T47D (cell line): ENCODE measurements at regions not wholly inside any gene's neighbourhood (a gene's known extent, or its start where the extent isn't known, plus 50 kb on each side); places are given as distances from the start of the nearest gene placed in this dataset.

Experiments
- DNase-seq, 2 experiments: peaks; one replicate each; pipeline versions ENCODE4 v3.0.0 to v3.0.0-alpha.2; 2011 to 2012; ENCODE audit warnings: low read depth in 1 of 2, low spot score in 1 of 2
- JUND ChIP-seq: IDR thresholded peaks from 2 replicates; pipeline ENCODE4 v1.6.1; 2012; ENCODE audit warnings: low read depth
- in situ Hi-C: cut with HindIII; loops from 2 replicates; pipeline ENCODE4 v1.10.0; 2016; ENCODE audit warnings: low sequenced_read_pairs, low pct_unique_long_range_greater_than_20kb

- no peak for DNase-seq
- TF ChIP-seq JUND = no peak
- in situ Hi-C loops = loop anchor here (25.0 kb wide), 1 partner anchor 298 kb away; the partner anchor contains the start of gene BCL6
Measured at GRCh38 chr3:188034989-188035388, 119.0 kb upstream of the LPP start.

DNA sequence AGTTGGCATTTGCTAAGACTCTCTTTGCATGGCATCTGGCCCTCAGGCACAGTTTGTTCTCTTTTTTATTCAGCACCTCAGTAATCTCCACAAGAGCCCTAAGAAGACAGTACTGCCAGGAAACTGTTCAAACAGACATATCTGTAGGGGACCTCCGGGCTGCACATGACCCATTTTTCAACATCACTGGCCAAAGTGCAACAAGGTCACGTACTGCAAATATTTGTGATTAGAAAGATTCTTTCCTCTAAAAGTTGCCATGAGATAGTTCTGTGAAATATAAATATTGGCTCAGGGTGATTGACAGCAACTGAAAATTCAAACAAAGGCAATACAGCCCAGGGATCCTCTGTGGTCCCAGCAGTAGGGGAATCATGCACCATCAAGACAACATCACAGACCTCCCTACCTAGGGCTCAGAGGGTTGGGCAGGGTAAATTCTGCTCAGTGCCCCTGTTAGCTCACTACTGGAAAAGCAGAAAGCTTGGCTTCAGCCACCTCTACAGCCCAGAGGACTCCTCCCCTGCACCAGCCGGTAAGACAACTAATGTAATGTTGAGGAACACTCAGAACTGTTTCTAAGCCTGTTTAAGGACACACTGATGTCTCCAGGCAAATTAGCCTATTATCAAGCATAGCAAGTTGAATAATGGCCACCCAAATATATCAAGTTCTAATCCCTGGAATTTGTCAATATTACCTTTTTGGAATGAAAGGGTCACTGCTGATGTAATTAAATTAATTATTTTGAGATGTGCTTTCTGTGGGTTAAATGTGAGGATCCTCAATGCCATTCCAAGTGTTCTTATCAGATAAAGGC is 117.4 kb upstream of the LPP start:
- peak; percentile 93 for TF ChIP-seq JUND
- in situ Hi-C loops = loop anchor here (25.0 kb wide), 1 partner anchor 299 kb away; the partner anchor contains the start of gene BCL6
- peak in 1 of 2 experiments; percentile 96 for DNase-seq

- DNase-seq = peak in 1 of 2 experiments; percentile 95
- in situ Hi-C loops = loop anchor here (25.0 kb wide), 1 partner anchor 300 kb away; the partner anchor contains the start of gene BCL6
- no peak for TF ChIP-seq JUND
Measured at GRCh38 chr3:188037195-188037718, 116.7 kb upstream of the LPP start.

- no peak for TF ChIP-seq JUND
- in situ Hi-C loops = loop anchor here (25.0 kb wide), 1 partner anchor 301 kb away; the partner anchor contains the start of gene BCL6
- no peak for DNase-seq
Measured at GRCh38 chr3:188037965-188038581, 115.9 kb upstream of the LPP start.

DNA sequence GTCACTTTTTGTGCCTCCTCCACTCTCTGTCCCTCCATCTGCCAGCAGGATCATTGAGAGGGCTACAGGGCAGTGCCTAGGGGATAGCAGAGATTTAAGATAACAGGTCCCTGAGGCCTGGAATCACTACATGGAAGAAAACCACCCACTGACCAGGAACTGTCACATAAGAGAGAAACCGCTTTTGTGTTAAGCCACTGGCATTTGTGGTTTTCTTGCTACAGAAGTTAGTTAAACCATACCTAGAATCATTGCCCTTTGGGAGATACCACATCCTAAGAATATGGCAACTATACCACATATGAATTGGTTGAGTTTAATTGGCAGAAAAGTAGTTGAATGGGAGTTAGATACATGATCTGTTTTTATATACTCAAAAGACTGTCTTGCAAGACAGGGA is 112.8 kb upstream of the LPP start:
- no peak for DNase-seq
- in situ Hi-C loops = loop anchor here (25.0 kb wide), 1 partner anchor 304 kb away; the partner anchor contains the start of gene BCL6
- TF ChIP-seq JUND = no peak

GRCh38 chr3:188041895-188042294 is 112.1 kb upstream of the LPP start:
- no peak for TF ChIP-seq JUND
- no peak for DNase-seq
- in situ Hi-C loops = loop anchor here (25.0 kb wide), 1 partner anchor 305 kb away; the partner anchor contains the start of gene BCL6

DNA sequence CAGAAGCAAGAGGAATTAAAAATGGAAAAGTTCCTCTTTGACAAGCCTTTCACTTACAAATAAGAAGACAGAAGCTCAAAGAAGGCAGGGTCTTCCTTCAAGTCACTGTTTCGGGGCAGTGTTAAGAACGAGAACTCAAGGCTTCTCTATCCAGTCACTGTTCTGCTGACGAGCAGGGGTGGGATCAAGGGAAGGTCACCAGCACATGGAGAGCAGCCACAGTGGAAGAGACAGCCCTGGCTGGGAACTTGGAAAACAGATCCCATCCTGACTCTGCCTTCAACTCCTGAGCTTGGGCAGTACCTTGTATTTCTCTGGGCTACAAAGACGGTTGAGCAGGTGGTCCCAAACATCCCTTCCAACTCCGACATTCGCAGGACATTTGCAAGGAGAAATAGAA is 111.5 kb upstream of the LPP start:
- no peak for DNase-seq
- in situ Hi-C loops = loop anchor here (25.0 kb wide), 1 partner anchor 305 kb away; the partner anchor contains the start of gene BCL6
- no peak for TF ChIP-seq JUND

GRCh38 chr3:188043891-188044290 is 110.1 kb upstream of the LPP start:
- in situ Hi-C loops = loop anchor here (25.0 kb wide), 1 partner anchor 307 kb away; the partner anchor contains the start of gene BCL6
- DNase-seq = no peak
- no peak for TF ChIP-seq JUND

DNA sequence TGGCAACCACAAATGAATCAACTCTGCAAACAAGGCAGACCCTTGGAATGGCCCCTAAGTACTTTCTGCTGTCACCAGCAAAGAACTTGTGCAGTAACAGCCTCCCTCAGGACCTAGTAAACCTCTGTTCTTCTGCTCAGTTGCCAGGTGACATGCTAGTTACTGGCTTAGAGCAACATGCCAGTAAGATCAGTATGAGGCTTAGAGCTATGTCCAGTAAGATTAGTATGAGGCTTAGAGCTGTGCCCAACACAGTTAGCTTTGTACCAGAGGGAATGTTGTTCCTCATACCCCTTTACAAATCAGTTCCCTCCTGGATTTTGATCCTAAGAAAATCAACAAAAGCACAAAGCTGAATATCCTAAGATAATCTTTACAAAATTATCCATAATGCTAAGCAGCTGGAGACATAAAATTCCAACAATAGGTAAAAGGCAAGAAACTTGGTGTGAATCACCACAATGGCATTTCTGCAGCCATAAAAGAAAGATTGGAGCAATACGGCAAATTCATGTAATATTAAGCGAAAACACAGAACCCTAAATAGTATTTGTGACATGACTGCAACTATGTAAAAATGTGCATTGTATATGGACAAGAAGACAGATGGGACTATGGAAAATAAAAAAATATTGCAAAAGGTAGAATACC is 107.3 kb upstream of the LPP start:
- TF ChIP-seq JUND = no peak
- in situ Hi-C loops = loop anchor here (25.0 kb wide), 1 partner anchor 309 kb away; the partner anchor contains the start of gene BCL6
- DNase-seq = no peak

- TF ChIP-seq JUND = no peak
- in situ Hi-C loops = loop anchor here (25.0 kb wide), 1 partner anchor 310 kb away; the partner anchor contains the start of gene BCL6
- DNase-seq = no peak
Measured at GRCh38 chr3:188047536-188047935, 106.4 kb upstream of the LPP start.

DNA sequence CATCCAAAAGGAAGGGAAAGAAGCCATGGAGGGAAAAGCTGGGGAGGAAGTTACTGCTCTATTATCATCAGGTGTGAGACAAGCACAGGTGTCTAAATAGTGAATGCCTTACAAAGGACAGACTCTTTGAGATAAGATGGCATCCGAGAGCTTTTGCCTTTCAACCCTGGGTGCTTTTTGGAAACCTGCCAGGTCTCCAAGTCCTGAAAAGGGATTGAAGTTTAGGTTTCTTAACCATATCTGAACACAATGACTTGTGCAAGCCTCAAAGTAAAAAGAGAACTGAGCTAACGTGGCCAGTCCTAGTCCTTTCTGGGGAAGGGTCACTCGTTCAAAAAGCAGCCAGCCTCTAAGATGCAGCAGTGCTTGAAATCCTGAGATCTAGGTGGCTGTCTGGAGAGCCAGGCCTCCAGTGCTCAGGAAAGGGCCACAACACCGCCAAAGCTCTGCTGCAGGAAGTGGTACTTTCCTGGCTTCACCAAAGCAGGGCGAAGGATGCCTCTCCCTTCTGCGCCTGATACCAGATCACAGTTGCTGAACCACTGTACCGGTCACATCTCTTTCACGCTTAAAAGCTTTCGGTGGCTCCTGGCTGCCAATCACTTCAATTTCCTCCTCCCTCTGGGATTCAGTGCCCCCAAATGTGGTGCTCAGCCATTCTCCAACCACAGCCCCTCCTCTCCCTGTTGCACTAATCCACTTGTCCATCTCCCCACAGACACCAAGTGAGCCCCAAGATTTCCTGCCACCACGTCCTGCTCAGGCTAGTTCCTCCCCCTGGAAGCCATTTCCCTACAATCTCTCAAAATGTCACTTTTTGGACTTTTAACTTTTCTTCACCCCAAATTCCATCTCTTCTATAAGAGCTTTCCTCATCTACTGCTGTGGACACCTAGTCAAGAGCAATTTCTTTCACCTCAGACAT is 104.1 kb upstream of the LPP start:
- no peak for TF ChIP-seq JUND
- no peak for DNase-seq
- in situ Hi-C loops = loop anchor here (25.0 kb wide), 1 partner anchor 313 kb away; the partner anchor contains the start of gene BCL6
